H1 (cell line): ENCODE measurements at regions not wholly inside any gene's neighbourhood (a gene's known extent, or its start where the extent isn't known, plus 50 kb on each side); places are given as distances from the start of the nearest gene placed in this dataset.

Experiments
- CTCF ChIA-PET: fragments of 300-600 bp; sonication (Branson Sonifier 250); formaldehyde crosslinking; loops from one replicate; lab custom pipeline; 2021; ENCODE audit not compliant: partially characterized antibody; lab: Charles Lee
- POLR2A ChIA-PET: fragments of 300-600 bp; sonication (Branson Sonifier 250); formaldehyde crosslinking; loops from one replicate; lab custom pipeline; 2021; ENCODE audit warnings: inconsistent platforms; ENCODE audit not compliant: partially characterized antibody; lab: Charles Lee
- DNase-seq, 2 experiments: peaks; one replicate each; pipeline versions ENCODE4 v3.0.0 to v3.0.0-alpha.2; 2010 to 2022; ENCODE audit warnings: low spot score in 2 of 2, low read depth in 1 of 2, mixed read lengths in 1 of 2
- FAIRE-seq: peaks from 2 replicates; lab custom pipeline; 2011; peaks lifted over from hg19 to GRCh38; lab: Jason Lieb, UNC
- H2AFZ ChIP-seq: 2 replicates; pipeline ENCODE4 v1.8.1; 2012; ENCODE audit warnings: low read length, inconsistent platforms
- H2AK5ac ChIP-seq: 2 replicates; pipeline ENCODE4 v1.6.1; 2013; ENCODE audit warnings: low read depth, low read length
- H2BK120ac ChIP-seq: replicated peaks from 2 replicates; pipeline ENCODE3; 2013; ENCODE audit warnings: low read depth, low read length, inconsistent platforms
- H2BK12ac ChIP-seq: 2 replicates; pipeline ENCODE4 v1.6.1; 2013; ENCODE audit warnings: low read depth, low read length
- H2BK15ac ChIP-seq: 2 replicates; pipeline ENCODE4 v1.6.1; 2013; ENCODE audit warnings: low read length
- H2BK20ac ChIP-seq: 2 replicates; pipeline ENCODE4 v1.6.1; 2013; ENCODE audit warnings: low read length
- H2BK5ac ChIP-seq: 2 replicates; pipeline ENCODE4 v1.6.1; 2013; ENCODE audit warnings: low read depth, low read length
- H3K14ac ChIP-seq: 2 replicates; pipeline ENCODE4 v1.6.1; 2013; ENCODE audit warnings: inconsistent platforms; ENCODE audit not compliant: insufficient read length
- H3K18ac ChIP-seq: 2 replicates; pipeline ENCODE4 v1.6.1; 2013; ENCODE audit warnings: low read length; ENCODE audit errors: extremely low read depth
- H3K23ac ChIP-seq: 2 replicates; pipeline ENCODE4 v1.6.1; 2013; ENCODE audit warnings: inconsistent platforms; ENCODE audit not compliant: insufficient read length
- H3K23me2 ChIP-seq: 2 replicates; pipeline ENCODE4 v1.6.1; 2013; ENCODE audit warnings: low read depth, low read length
- H3K27ac ChIP-seq: 2 replicates; pipeline ENCODE4 v1.6.1; 2011; ENCODE audit warnings: low read depth, low read length, inconsistent platforms
- H3K27me3 ChIP-seq, 4 experiments: replicated peaks in 1 of 4; 1 replicate in 1 of 4; 2 replicates in 3 of 4; pipeline versions ENCODE4 v1.6.1 to v1.8.1; 2011 to 2013; ENCODE audit warnings: low read length in 3 of 4, mild to moderate bottlenecking in 3 of 4, inconsistent platforms in 2 of 4, mixed read lengths in 2 of 4, moderate library complexity in 1 of 4; ENCODE audit not compliant: control insufficient read depth in 3 of 4, insufficient read depth in 3 of 4; ENCODE audit errors: extremely low read depth in 1 of 4
- H3K36me3 ChIP-seq, 4 experiments: 2 replicates each; pipeline versions ENCODE4 v1.6.1 to v1.8.1; 2011 to 2013; ENCODE audit warnings: mild to moderate bottlenecking in 4 of 4, low read length in 3 of 4, moderate library complexity in 2 of 4, control low read depth in 1 of 4, inconsistent platforms in 1 of 4; ENCODE audit not compliant: insufficient read depth in 4 of 4, control insufficient read depth in 2 of 4
- H3K4ac ChIP-seq: replicated peaks from 2 replicates; pipeline ENCODE3; 2013; ENCODE audit warnings: low read length, low read depth, mixed read lengths, inconsistent platforms; ENCODE audit not compliant: insufficient read length
- H3K4me1 ChIP-seq, 4 experiments: replicated peaks in 1 of 4; 1 replicate in 1 of 4; 2 replicates in 3 of 4; pipeline versions ENCODE4 v1.6.1 to v1.8.1; 2011 to 2013; ENCODE audit warnings: low read length in 3 of 4, inconsistent platforms in 2 of 4, mixed read lengths in 1 of 4; ENCODE audit not compliant: insufficient read depth in 4 of 4, control insufficient read depth in 3 of 4
- H3K4me2 ChIP-seq, 2 experiments: 2 replicates each; pipeline versions ENCODE4 v1.6.1 to v1.8.1; 2011 to 2013; ENCODE audit warnings: low read depth in 2 of 2, low read length in 2 of 2, control low read depth in 1 of 2, inconsistent platforms in 1 of 2, mild to moderate bottlenecking in 1 of 2; ENCODE audit not compliant: insufficient read depth in 1 of 2
- H3K4me3 ChIP-seq, 4 experiments: fragments of 200-600, 300-600 bp in 1 of 4; sonication (generic), shearing (Covaris generic), sonication (Bioruptor Twin) in 1 of 4; 2 replicates each; pipeline versions ENCODE4 v1.5.1 to v1.8.1; 2011 to 2016; ENCODE audit warnings: low read length in 4 of 4, low read depth in 3 of 4, control low read depth in 2 of 4, inconsistent platforms in 2 of 4, mild to moderate bottlenecking in 2 of 4, mixed read lengths in 1 of 4, moderate library complexity in 1 of 4; ENCODE audit not compliant: insufficient read depth in 2 of 4; ENCODE audit errors: extremely low read depth in 1 of 4
- H3K56ac ChIP-seq: replicated peaks from 2 replicates; pipeline ENCODE3; 2013; ENCODE audit warnings: low read depth, mild to moderate bottlenecking, mixed read lengths, low read length, inconsistent platforms; ENCODE audit not compliant: insufficient read length
- H3K79me1 ChIP-seq: 2 replicates; pipeline ENCODE4 v1.6.1; 2013; ENCODE audit warnings: low read depth, low read length, control low read depth
- H3K79me2 ChIP-seq, 2 experiments: 2 replicates each; pipeline versions ENCODE4 v1.6.1 to v1.8.1; 2012 to 2013; ENCODE audit warnings: low read length in 2 of 2, mild to moderate bottlenecking in 2 of 2, inconsistent platforms in 1 of 2; ENCODE audit not compliant: insufficient read depth in 2 of 2, control insufficient read depth in 1 of 2
- H3K9ac ChIP-seq, 4 experiments: replicated peaks in 1 of 4; 1 replicate in 1 of 4; 2 replicates in 3 of 4; pipeline versions ENCODE4 v1.6.1 to v1.8.1; 2011 to 2013; ENCODE audit warnings: low read depth in 3 of 4, low read length in 3 of 4, control low read depth in 2 of 4, mild to moderate bottlenecking in 2 of 4, moderate library complexity in 2 of 4, inconsistent platforms in 1 of 4; ENCODE audit errors: extremely low read depth in 1 of 4
- H3K9me3 ChIP-seq, 2 experiments: 2 replicates each; pipeline versions ENCODE4 v1.6.1 to v1.8.1; 2012 to 2013; ENCODE audit warnings: mild to moderate bottlenecking in 2 of 2, moderate library complexity in 2 of 2, control low read depth in 1 of 2, inconsistent platforms in 1 of 2, low read depth in 1 of 2, low read length in 1 of 2, mixed read lengths in 1 of 2; ENCODE audit not compliant: insufficient read depth in 2 of 2
- H4K20me1 ChIP-seq, 2 experiments: replicated peaks in 1 of 2; 2 replicates each; pipeline versions ENCODE3 to v1.8.1; 2011 to 2013; ENCODE audit warnings: inconsistent platforms in 2 of 2, low read length in 2 of 2, mild to moderate bottlenecking in 1 of 2; ENCODE audit not compliant: insufficient read depth in 2 of 2, control insufficient read depth in 1 of 2
- H4K5ac ChIP-seq: 2 replicates; pipeline ENCODE4 v1.6.1; 2013; ENCODE audit warnings: low read length, low read depth, mixed read lengths, inconsistent platforms; ENCODE audit not compliant: insufficient read length
- H4K8ac ChIP-seq: 2 replicates; pipeline ENCODE4 v1.8.0; 2013; ENCODE audit warnings: mild to moderate bottlenecking, moderate library complexity, low read length, inconsistent platforms; ENCODE audit not compliant: insufficient read depth; ENCODE audit errors: extremely low read depth
- H4K91ac ChIP-seq: replicated peaks from 2 replicates; pipeline ENCODE3; 2013; ENCODE audit warnings: low read length, mixed read lengths, inconsistent platforms; ENCODE audit not compliant: insufficient read length
- HDAC6 ChIP-seq: IDR thresholded peaks from one replicate; pipeline ENCODE4 v1.7.1; 2012; ENCODE audit warnings: low read depth, mild to moderate bottlenecking, inconsistent platforms, low read length, moderate library complexity
- SP4 ChIP-seq: IDR thresholded peaks from 2 replicates; pipeline ENCODE4 v1.6.1; 2012; ENCODE audit warnings: low read length, inconsistent platforms
- TEAD4 ChIP-seq: IDR thresholded peaks from 2 replicates; pipeline ENCODE4 v1.6.1; 2012; ENCODE audit warnings: low read depth, low read length, inconsistent platforms, mixed read lengths
- ZNF274 ChIP-seq: IDR thresholded peaks from 2 replicates; pipeline ENCODE4 v1.7.0; 2012; ENCODE audit warnings: low read length, borderline replicate concordance; ENCODE audit errors: extremely low read depth
- WGBS, 2 experiments: shearing (Covaris generic) in 1 of 2; methylation state at CpG; one replicate each; pipeline versions ENCODE4 v1.1.6 to v1.1.7; 2013 to 2015; ENCODE audit warnings: low lambda C conversion rate in 2 of 2, mixed read lengths in 2 of 2, inconsistent platforms in 1 of 2, low coverage in 1 of 2, missing lambda C conversion rate in 1 of 2; ENCODE audit not compliant: insufficient replicate concordance in 2 of 2, insufficient coverage in 1 of 2, insufficient read length in 1 of 2; ENCODE audit errors: extremely low coverage in 1 of 2, missing lambda C conversion rate in 1 of 2; 5-methylcytosine and 5-hydroxymethylcytosine counted together

- Histone ChIP-seq H4K8ac (no peak overlapping the region), H2BK120ac (no peak overlapping the region), H4K91ac (no peak overlapping the region), H3K36me3 (no peaks in the 10 kb centered on the region), H2BK15ac (no peak overlapping the region), H2BK5ac (no peak overlapping the region), H3K4me1 (no peaks in the 10 kb centered on the region), H3K56ac (no peak overlapping the region), H4K5ac (no peak overlapping the region), H3K23ac (no peak overlapping the region), H3K23me2 (no peaks in the 10 kb centered on the region), H3K9me3 (no peaks in the 10 kb centered on the region), H3K4me3 (no peak overlapping the region), H3K79me2 (no peaks in the 10 kb centered on the region), H4K20me1 (no peaks in the 10 kb centered on the region), H3K14ac (no peak overlapping the region), H3K27ac (no peak overlapping the region), H3K27me3 (no peaks in the 10 kb centered on the region), H3K18ac (no peak overlapping the region), H2AFZ (no peak overlapping the region), H3K4ac (no peak overlapping the region), H2AK5ac (no peak overlapping the region), H3K9ac (no peak overlapping the region), H3K79me1 (no peaks in the 10 kb centered on the region), H3K4me2 (no peak overlapping the region), H2BK20ac (no peak overlapping the region), H2BK12ac (no peak overlapping the region)
- POLR2A ChIA-PET = no interaction called here
- 96% methylated on average over 5 of the region's 5 CpGs; no CpG with 5 or more reads in 1 of the 2 experiments for WGBS, 2 experiments
- CTCF ChIA-PET = interaction anchor here (1.3 kb wide), 1 partner anchor 13 kb away, joined by 3 read pairs; no protein-coding TSS in a partner anchor
- DNase-seq (peak in 1 of 2 experiments; percentile 31), FAIRE-seq (no peak)
- TF ChIP-seq ZNF274 (no peak), SP4 (no peak), TEAD4 (no peak), HDAC6 (no peak)
These were observed 203.8 kb upstream of the SIX2 start for GRCh38 chr2:45212953-45213635.
